ENCODE measurements at regions not wholly inside any gene's neighbourhood (a gene's known extent, or its start where the extent isn't known, plus 50 kb on each side); places are given as distances from the start of the nearest gene placed in this dataset.
A peak's percentile ranks its signal among the peaks of the same experiment; 100 is the strongest.

DNA sequence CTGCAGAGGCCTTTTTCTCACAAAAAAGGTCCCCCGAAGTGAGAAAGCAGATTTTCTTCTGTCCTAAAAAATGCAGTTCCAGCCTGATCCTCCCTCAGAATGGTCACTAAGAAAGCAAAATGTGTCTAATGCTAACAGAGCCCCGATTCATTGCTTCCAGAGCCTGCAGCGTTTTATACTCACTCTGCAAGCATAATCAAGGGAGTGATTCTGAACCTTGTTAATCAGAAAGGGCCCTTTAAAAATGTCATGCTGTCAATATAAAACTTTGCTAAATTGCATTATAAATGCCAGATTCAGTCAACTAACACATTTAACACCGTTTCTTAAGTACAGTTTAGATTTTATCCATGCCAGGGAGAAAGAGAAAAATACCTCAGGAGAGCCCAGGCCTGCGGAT is 202.8 kb downstream of the CD83 start:
- DNase-seq (ENCODE audit: low read depth in 2 of 3, low spot score in 2 of 3), result no peak

GRCh38 chr6:14321992-14322772 is 204.6 kb downstream of the CD83 start:
- no peak for DNase-seq (ENCODE audit: low read depth in 2 of 3, low spot score in 2 of 3)

GRCh38 chr6:14322841-14323240 is 205.3 kb downstream of the CD83 start:
- DNase-seq (ENCODE audit: low read depth in 2 of 3, low spot score in 2 of 3), result no peak

DNA sequence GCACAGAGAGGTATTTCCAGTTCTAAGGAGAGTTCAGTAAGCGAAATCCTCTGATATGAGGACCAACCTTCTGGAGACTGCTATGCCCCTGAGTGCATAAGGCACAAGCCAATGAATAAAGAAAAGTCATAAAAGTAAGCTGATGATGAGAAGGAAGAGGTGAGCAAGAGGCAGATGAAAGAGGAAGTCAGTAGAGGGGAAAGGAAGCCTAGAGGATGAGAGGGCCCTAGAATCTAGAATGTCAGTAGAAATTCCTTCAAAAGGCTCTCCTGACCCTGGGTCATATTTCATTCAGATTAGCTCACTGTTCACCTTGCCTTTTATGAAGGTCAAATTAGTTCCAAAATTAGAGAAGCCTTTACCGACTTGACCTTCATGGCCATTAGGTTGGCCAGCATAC is 209.2 kb downstream of the CD83 start:
- DNase-seq (ENCODE audit: low read depth in 2 of 3, low spot score in 2 of 3), result no peak

DNA sequence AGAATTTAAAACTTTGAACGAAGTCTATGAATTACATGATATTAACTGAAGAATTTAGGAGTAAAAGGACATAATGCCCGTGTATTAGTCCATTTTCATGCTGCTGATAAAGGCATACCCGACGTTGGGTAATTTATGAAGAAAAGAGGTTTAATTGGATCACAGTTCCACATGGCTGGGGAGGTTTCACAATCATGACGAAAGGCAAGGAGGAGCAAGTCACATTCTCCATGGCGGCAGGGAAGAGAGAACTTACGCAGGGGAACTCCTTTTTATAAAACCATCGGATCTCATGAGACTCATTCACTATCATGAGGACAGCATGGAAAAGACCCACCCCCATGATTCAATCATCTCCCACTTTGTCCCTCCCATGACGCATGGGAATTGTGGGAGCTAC is 210.6 kb downstream of the CD83 start:
- no peak for DNase-seq (ENCODE audit: low read depth in 2 of 3, low spot score in 2 of 3)

GRCh38 chr6:14333556-14334305 is 216.2 kb downstream of the CD83 start:
- no peak for DNase-seq (ENCODE audit: low read depth in 2 of 3, low spot score in 2 of 3)

- no peak for DNase-seq (ENCODE audit: low read depth in 2 of 3, low spot score in 2 of 3)
Measured at GRCh38 chr6:14335071-14335470, 217.5 kb downstream of the CD83 start.

- DNase-seq (ENCODE audit: low read depth in 2 of 3, low spot score in 2 of 3), result no peak
Measured at GRCh38 chr6:14337152-14337551, 219.6 kb downstream of the CD83 start.

DNA sequence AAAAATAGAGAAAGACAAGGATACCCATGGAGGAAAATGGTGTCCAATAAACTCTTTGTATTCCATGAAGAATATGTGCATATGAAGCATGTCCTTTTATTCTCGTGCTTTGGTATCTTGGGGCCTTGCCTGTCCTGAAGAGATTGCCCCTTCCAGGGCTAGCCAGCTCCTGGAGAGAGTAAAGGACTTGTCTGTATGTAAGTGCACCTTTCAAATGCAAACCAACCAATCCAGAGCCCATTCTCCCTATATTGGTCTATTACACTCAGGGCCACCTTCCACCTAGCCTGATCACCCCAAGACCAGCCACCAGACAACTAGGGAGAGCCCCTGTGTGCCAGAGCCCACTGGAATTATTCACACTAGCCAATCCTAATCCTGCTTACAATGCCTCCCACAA is 221.6 kb downstream of the CD83 start:
- DNase-seq (ENCODE audit: low read depth in 2 of 3, low spot score in 2 of 3), result no peak

- no peak for DNase-seq (ENCODE audit: low read depth in 2 of 3, low spot score in 2 of 3)
Measured at GRCh38 chr6:14339711-14340584, 222.4 kb downstream of the CD83 start.

- no peak for DNase-seq (ENCODE audit: low read depth in 2 of 3, low spot score in 2 of 3)
Measured at GRCh38 chr6:14344486-14344885, 226.9 kb downstream of the CD83 start.

GRCh38 chr6:14348389-14348788 is 230.8 kb downstream of the CD83 start:
- no peak for DNase-seq (ENCODE audit: low read depth in 2 of 3, low spot score in 2 of 3)

DNA sequence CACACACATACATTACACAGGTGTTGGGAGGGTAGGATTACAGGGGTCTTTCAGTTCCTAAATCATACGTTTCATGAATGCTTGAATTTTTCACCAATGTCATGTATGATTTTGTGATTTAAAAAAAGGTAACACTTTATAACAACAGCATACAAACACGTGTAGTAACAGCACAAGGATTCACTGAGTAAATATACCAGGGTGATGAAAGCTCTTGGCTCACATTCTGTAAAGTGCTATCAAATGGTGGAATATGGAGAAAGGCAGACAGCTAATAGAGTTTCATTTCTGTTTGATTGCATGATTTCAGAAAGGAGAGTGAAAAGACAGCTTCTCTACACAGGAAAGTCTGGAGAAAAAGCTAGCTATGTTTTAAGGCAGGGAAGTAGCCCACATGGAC is 231.9 kb downstream of the CD83 start:
- DNase-seq (ENCODE audit: low read depth in 2 of 3, low spot score in 2 of 3), result no peak

DNA sequence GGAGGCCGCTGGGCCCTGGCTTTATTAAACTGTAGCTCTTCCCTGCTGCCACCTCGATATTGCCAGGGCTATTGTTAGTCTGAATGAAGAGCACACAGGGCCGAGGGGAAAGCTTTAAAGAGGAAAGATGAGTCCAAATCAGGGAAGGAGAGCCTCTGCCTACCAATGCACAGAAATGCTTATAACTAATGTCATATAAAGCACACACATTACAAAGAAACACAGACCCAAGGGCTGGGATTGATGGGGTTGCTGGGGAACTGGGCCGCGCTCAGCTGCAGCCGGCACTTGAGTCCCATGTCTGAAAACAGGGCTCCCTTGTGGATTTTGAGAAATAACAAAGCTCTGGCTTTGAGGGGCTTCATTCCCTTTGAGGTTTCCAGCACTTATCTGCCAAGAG is 232.6 kb downstream of the CD83 start:
- DNase-seq (ENCODE audit: low read depth in 2 of 3, low spot score in 2 of 3), result no peak

GRCh38 chr6:14353281-14353680 is 235.7 kb downstream of the CD83 start:
- DNase-seq (ENCODE audit: low read depth in 2 of 3, low spot score in 2 of 3), result no peak

- no peak for DNase-seq (ENCODE audit: low read depth in 2 of 3, low spot score in 2 of 3)
Measured at GRCh38 chr6:14353798-14354197, 236.2 kb downstream of the CD83 start.

GRCh38 chr6:14354919-14355572 is 237.5 kb downstream of the CD83 start:
- peak in 1 of 3 experiments; percentile 9 for DNase-seq (ENCODE audit: low read depth in 2 of 3, low spot score in 2 of 3)

DNA sequence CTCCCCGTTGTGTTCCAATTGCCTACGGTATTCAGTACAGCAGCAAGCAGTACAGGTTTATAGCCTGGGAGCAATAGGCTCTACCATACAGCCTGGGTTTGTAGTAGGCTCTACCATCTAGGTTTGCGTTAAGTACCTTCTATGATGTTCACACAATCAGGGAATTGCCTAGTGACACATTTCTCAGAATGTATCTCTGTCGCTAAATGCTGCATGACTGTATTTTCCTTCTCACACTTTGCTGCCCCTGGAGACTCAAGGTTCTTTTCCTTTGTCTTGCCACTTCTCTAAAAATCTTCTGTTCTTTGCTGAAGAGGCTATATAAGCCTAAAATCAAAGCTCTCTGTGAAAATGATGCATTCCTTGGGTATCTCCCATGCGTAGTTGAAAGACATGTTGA is 241.9 kb downstream of the CD83 start:
- DNase-seq (ENCODE audit: low read depth in 2 of 3, low spot score in 2 of 3), result no peak

GRCh38 chr6:14360565-14360964 is 243.0 kb downstream of the CD83 start:
- no peak for DNase-seq (ENCODE audit: low read depth in 2 of 3, low spot score in 2 of 3)

DNA sequence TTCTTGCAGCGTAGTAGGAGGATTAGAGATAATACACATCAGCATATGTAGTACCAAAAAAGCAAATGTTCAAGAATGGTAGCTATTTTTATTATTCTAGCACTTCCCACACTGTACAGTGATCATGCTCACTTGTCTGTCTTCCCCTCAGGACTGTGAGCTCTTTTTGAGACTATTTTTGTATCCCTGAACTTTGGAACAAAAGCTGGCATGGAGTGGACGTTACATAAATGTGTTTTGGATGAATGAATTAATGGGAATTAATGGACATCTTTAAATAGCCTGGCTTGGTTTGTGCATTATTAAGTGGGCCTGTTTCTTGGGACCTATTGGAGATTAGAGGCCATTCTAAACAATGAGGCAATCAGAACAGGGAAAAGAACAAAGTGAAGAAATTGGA is 243.7 kb downstream of the CD83 start:
- no peak for DNase-seq (ENCODE audit: low read depth in 2 of 3, low spot score in 2 of 3)

DNA sequence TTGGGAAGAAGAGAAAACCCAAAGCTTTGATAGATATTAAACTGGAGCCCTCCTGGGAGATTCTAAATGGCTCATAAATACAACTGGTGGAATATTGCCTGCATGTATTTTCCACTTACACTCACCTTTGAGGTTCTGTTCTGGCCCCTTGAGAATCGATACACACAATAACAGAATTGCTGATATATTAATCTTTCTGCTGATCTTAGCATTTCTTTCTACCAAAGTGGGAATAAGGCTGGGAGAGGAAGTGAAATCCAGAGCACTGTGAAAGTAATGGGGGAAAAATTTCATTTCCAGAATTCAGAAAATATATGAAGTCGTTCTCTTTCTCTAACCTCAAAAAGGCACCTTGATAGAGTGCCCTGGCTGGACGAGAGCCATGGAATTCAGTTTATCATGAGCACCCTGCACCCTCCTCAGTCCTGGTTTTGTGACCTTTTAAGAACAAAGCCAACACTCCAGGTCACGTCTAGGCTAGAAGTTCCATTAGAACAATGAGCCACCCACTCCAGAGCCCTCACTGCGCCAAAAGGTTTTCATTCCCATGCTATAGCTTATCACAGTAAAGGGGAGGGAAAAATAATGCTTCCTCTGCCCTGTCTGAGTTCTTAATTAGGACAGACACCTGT is 244.5 kb downstream of the CD83 start:
- no peak for DNase-seq (ENCODE audit: low read depth in 2 of 3, low spot score in 2 of 3)
